Mesothelial cell of epicardium (in vitro differentiated cells): ENCODE measurements at regions not wholly inside any gene's neighbourhood (a gene's known extent, or its start where the extent isn't known, plus 50 kb on each side); places are given as distances from the start of the nearest gene placed in this dataset.

ENCODE experiments used
- DNase-seq, 2 experiments: peaks; one replicate each; pipeline ENCODE4 v3.0.0; 2021; ENCODE audit warnings: low spot score in 2 of 2; ENCODE audit not compliant: unreplicated experiment in 2 of 2
- H3K27ac Mint-ChIP-seq: 2 replicates; pipeline ENCODE4 v1.8.0; 2021; ENCODE audit warnings: mixed read lengths
- H3K27me3 Mint-ChIP-seq: 2 replicates; pipeline ENCODE4 v1.8.0; 2021; ENCODE audit warnings: low read depth, mixed read lengths
- H3K36me3 Mint-ChIP-seq: 2 replicates; pipeline ENCODE4 v1.8.0; 2021; ENCODE audit warnings: mixed read lengths
- H3K4me1 Mint-ChIP-seq: 2 replicates; pipeline ENCODE4 v1.8.0; 2021; ENCODE audit warnings: mixed read lengths
- H3K4me3 Mint-ChIP-seq: 2 replicates; pipeline ENCODE4 v1.8.0; 2021; ENCODE audit warnings: mild to moderate bottlenecking, moderate library complexity, mixed read lengths
- H3K9me3 Mint-ChIP-seq: 2 replicates; pipeline ENCODE4 v1.8.0; 2021; ENCODE audit warnings: mixed read lengths
- CTCF ChIP-seq: fragments of 200-600 bp; sonication (generic); IDR thresholded peaks from one replicate; pipeline ENCODE4 v1.5.0; 2021; ENCODE audit warnings: antibody characterized with exemption; ENCODE audit not compliant: unreplicated experiment

DNA sequence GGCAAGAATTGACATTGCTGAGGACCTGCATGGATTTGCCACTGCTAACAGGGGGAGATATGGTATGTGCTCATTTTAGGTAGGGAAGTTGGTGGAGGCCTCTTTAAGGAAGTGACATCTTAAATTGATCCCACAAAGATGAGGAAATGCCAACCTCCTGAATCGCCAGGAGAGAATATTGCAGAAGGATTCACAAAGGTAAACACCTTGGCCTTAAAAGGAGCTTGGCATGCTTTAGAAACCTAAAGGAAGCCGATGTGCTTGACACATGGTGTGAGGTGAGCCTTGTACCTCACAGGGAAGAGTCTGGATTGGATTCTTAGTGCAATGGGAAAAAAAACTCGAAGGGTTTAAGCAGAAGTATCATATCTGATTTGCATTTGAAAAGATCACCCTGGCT, 470.5 kb upstream of the DAB1 start:
- no peaks in the 10 kb centered on the region for H3K27me3 Mint-ChIP-seq
- H3K9me3 Mint-ChIP-seq = no peaks in the 10 kb centered on the region
- TF ChIP-seq CTCF = no peak
- H3K4me3 Mint-ChIP-seq = no peak overlapping the region
- peaks cover 16% of the 10 kb centered on the region for H3K4me1 Mint-ChIP-seq
- H3K27ac Mint-ChIP-seq = no peak overlapping the region
- no peak for DNase-seq
- H3K36me3 Mint-ChIP-seq = no peaks in the 10 kb centered on the region

DNA sequence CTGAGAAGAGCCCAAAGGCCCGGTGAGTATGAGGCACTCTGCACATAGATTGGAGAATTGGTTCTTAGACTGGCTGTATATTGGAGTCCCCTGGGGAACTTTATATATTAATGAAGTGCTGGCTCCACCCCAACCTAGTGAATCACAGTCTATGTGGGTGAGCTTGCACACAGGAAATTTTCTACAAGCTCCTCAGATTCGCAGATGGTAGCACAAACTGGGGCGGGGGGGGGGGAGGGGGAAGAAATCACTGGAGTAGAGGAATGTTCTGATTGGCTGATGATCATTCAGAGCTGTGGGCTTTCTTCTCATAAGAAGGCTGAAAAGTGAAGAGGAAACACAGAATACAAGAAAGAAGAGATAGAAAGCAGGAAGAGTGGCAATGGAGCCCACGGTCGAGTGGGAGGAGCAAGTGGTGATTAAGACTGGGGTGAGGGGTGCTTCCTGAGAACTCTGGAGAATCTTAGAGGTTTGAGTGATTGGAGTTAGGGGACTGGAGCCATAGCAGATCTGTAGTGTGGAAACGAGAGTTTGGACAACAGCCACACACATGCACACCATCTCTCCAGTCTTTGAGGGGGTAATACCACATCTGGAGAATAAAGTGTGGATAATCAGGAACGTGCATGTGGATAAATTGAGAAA, 465.9 kb upstream of the DAB1 start:
- H3K27ac Mint-ChIP-seq = no peak overlapping the region
- H3K9me3 Mint-ChIP-seq = no peaks in the 10 kb centered on the region
- no peaks in the 10 kb centered on the region for H3K36me3 Mint-ChIP-seq
- no peak for DNase-seq
- peaks cover 8% of the 10 kb centered on the region for H3K4me1 Mint-ChIP-seq
- TF ChIP-seq CTCF = no peak
- no peak overlapping the region for H3K4me3 Mint-ChIP-seq
- no peaks in the 10 kb centered on the region for H3K27me3 Mint-ChIP-seq

DNA sequence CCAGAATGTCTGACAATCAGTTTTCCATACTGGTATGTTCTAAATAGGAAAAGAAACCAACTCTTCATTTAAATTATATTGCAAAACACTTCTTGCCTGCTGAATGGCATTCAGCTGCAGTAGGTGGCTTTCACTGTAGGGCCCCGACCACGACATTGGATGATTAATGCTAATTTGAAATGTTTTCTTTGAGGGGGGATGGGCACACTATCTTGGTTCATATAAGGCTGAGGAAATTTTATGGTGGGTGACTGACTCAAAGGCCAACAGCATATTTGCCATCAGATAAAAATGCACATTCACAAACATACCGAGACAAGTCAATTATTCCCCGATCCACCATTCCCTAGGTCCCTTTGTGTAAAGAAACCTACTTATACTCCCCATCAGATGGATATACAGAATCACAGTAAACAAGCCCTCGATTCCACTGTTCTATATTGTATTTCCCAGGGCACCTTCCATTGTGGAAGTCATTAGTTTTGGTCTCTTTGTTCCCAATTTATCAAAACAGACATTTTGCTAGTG, 464.2 kb upstream of the DAB1 start:
- H3K9me3 Mint-ChIP-seq = no peaks in the 10 kb centered on the region
- peaks cover 18% of the 10 kb centered on the region for H3K4me1 Mint-ChIP-seq
- H3K27me3 Mint-ChIP-seq = no peaks in the 10 kb centered on the region
- TF ChIP-seq CTCF = no peak
- no peak for DNase-seq
- no peak overlapping the region for H3K27ac Mint-ChIP-seq
- no peak overlapping the region for H3K4me3 Mint-ChIP-seq
- no peaks in the 10 kb centered on the region for H3K36me3 Mint-ChIP-seq

DNA sequence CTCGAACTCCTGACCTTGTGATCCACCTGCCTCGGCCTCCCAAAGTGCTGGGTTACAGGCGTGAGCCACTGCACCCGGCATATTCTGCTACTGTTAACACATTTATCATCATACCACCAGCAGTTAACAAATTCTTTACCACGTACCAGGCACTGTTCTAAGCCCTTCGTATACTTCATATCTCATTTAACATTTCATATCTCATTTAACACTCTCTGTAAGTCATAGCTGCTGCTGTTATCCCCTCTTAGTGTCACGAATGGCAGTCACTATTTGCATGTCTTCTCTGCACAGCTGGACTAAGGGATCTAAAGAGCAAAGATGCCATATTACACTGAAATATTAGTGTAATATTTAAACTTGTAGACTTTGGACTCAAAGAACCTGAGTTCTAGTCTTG, 462.5 kb upstream of the DAB1 start:
- Mint-ChIP-seq H3K36me3 (no peaks in the 10 kb centered on the region), H3K4me1 (peaks cover 34% of the 10 kb centered on the region), H3K27ac (no peak overlapping the region), H3K9me3 (no peaks in the 10 kb centered on the region), H3K27me3 (no peaks in the 10 kb centered on the region), H3K4me3 (no peak overlapping the region)
- no peak for TF ChIP-seq CTCF
- no peak for DNase-seq

DNA sequence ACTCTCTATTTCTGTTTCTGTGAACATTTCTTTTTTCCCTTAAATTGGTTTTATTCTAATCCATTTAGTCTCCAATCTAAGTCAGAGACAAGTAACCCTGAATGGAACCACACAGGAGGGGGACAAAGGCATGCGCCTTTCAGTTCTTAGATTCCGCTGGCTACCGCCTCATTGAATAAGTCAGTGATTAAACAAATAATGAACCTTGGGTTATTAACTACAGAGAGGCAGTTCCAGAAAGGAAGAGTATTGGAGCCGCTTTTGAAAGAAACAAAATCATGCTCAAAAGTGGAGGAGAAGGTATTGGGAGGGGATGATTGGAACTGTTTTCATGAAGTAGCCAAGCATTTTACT, 459.8 kb upstream of the DAB1 start:
- DNase-seq = no peak
- Mint-ChIP-seq H3K4me3 (no peak overlapping the region), H3K27ac (no peak overlapping the region), H3K9me3 (no peaks in the 10 kb centered on the region), H3K27me3 (no peaks in the 10 kb centered on the region), H3K36me3 (no peaks in the 10 kb centered on the region), H3K4me1 (peaks cover 31% of the 10 kb centered on the region)
- TF ChIP-seq CTCF = no peak
